Brain microvascular endothelial cell (primary cell): ENCODE measurements at regions not wholly inside any gene's neighbourhood (a gene's known extent, or its start where the extent isn't known, plus 50 kb on each side); places are given as distances from the start of the nearest gene placed in this dataset.

Experiments used
- DNase-seq: peaks from one replicate; pipeline ENCODE4 v3.0.0-alpha.2; 2020
- H3K27ac ChIP-seq: fragments of 250-450 bp; sonication (Bioruptor Pico); 2 replicates; pipeline ENCODE4 v1.5.1; 2020; ENCODE audit warnings: mild to moderate bottlenecking, moderate library complexity
- H3K27me3 ChIP-seq: fragments of 250-450 bp; sonication (Bioruptor Pico); replicated peaks from 2 replicates; pipeline ENCODE4 v1.5.1; 2020; ENCODE audit warnings: mild to moderate bottlenecking
- H3K36me3 ChIP-seq: fragments of 250-450 bp; sonication (Bioruptor Pico); replicated peaks from 2 replicates; pipeline ENCODE4 v1.5.1; 2020; ENCODE audit warnings: mild to moderate bottlenecking
- H3K4me3 ChIP-seq: 2 replicates; pipeline ENCODE4 v1.5.1; 2011; ENCODE audit warnings: low read depth, mild to moderate bottlenecking, control low read depth, low read length, moderate library complexity
- in situ Hi-C: cut with HindIII; loops from 2 replicates; pipeline ENCODE4 v1.10.0; 2017; ENCODE audit warnings: low sequenced_read_pairs, low pct_ligation_motif_present
- TF ChIP-seq, protein P1 (sequence below): IDR thresholded peaks from 2 replicates; pipeline ENCODE4 v1.5.1; 2011; ENCODE audit warnings: low read depth, mild to moderate bottlenecking, moderate library complexity, low read length, control low read depth, inconsistent platforms; ENCODE audit errors: missing control alignments

DNA sequence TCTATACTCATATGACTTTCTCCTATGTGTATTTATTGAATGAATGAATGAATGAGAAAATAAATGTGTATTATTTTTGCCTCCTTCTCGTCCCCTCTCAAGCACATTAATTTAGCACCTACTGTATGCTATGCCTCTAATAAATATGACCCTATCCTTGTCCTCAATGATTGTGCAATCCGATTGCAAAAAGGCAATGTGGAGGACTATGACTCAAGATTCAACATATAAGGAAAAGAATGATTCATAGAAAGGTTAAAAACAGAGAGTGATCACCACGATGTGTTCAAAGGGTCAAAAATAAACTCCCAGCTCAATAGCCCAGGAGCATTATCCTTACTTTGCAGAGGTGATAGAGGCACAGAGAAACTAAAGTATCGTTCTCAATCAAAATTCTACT, 322.8 kb upstream of the SORCS1 start:
- Histone ChIP-seq H3K36me3 (no peaks in the 10 kb centered on the region), H3K27ac (no peak overlapping the region), H3K4me3 (no peak overlapping the region), H3K27me3 (no peaks in the 10 kb centered on the region)
- in situ Hi-C loops: no loop called here
- no peak for DNase-seq
- TF ChIP-seq, protein P1, sequence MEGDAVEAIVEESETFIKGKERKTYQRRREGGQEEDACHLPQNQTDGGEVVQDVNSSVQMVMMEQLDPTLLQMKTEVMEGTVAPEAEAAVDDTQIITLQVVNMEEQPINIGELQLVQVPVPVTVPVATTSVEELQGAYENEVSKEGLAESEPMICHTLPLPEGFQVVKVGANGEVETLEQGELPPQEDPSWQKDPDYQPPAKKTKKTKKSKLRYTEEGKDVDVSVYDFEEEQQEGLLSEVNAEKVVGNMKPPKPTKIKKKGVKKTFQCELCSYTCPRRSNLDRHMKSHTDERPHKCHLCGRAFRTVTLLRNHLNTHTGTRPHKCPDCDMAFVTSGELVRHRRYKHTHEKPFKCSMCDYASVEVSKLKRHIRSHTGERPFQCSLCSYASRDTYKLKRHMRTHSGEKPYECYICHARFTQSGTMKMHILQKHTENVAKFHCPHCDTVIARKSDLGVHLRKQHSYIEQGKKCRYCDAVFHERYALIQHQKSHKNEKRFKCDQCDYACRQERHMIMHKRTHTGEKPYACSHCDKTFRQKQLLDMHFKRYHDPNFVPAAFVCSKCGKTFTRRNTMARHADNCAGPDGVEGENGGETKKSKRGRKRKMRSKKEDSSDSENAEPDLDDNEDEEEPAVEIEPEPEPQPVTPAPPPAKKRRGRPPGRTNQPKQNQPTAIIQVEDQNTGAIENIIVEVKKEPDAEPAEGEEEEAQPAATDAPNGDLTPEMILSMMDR: no peak

DNA sequence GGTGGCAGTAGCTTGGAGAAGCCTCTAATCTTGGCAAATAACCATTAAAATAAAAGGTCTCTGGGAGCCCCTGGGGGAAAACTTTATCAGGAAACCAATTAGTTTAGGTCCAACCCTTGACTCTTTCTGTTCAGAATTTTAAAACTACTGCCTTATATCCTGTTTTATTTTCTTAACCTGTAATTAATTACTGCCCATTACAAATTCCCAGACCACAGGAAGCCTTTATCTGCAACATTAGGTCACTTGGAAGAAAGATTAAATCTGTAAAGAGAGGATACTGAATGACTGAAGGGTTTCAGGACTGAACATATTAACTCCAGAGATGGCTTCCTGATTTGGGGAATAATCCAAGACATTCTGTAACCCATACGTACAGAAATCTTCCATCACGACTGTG, 320.5 kb upstream of the SORCS1 start:
- Histone ChIP-seq H3K4me3 (no peak overlapping the region), H3K27ac (no peak overlapping the region), H3K27me3 (no peaks in the 10 kb centered on the region), H3K36me3 (no peaks in the 10 kb centered on the region)
- TF ChIP-seq, protein P1: no peak
- in situ Hi-C loops: no loop called here
- DNase-seq: no peak

DNA sequence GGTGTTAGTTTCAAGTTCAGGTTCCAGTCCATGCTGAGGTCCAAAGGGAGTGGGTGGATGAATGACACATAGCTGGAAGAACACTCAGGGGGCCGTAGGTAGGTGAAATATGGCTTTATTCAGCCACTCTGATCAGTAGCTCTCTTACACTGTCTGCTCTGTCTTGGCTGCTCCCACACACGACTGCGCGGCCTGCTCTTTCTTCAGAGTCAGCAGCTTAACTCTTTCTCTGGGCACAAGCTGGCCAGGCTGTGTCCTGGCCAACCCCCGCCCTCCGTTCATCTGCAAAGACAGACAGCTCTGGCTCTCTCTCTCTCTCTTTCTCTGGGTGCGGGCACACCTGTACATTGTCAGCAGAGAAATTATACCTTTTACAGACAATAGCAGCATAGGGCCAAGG, 317.4 kb upstream of the SORCS1 start:
- in situ Hi-C loops: no loop called here
- Histone ChIP-seq H3K27ac (no peak overlapping the region), H3K4me3 (no peak overlapping the region), H3K27me3 (no peaks in the 10 kb centered on the region), H3K36me3 (no peaks in the 10 kb centered on the region)
- DNase-seq: no peak
- TF ChIP-seq, protein P1: no peak

DNA sequence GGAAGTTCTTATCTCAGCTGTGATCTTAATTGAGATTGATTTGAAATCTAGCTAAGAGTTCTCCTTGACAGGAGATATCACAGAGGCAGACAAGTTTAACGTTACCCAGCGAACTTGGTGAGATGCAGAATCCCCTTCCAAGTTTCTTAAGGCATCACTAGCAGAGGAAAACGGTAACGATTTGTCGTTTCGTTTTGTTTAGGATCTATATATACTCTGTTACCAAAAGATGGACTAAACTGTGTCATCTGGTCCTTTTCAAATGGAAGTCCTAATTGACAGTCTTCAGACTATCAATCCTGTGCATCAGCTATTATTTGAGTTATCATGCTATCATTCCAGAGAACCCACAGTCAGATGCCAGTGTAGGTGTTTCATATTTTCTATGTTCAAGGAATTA, 316.7 kb upstream of the SORCS1 start:
- no peak for DNase-seq
- no peaks in the 10 kb centered on the region for H3K27me3 ChIP-seq
- in situ Hi-C loops: no loop called here
- H3K36me3 ChIP-seq: no peaks in the 10 kb centered on the region
- no peak overlapping the region for H3K27ac ChIP-seq
- TF ChIP-seq, protein P1: no peak
- H3K4me3 ChIP-seq: no peak overlapping the region

DNA sequence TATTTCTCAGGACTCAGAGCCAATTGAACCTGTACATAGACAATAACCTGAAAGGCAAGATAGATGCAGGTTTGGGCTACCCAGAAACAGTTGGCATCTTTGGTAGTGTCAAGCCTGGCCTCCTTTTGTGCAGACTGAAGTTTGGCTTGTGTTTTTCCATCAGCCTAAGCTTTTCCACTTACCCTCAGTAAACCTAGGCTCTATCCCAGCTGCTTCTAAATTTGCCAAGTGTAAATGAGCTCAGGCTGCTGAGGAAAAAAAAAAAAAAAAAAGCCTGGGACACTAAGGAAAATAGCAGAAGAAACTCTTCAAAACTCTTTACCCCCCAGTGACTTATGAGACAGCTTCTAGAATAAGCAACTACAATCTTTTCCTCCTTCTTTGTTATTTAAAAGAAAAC, 316.3 kb upstream of the SORCS1 start:
- no peaks in the 10 kb centered on the region for H3K27me3 ChIP-seq
- no peak overlapping the region for H3K4me3 ChIP-seq
- no peak for DNase-seq
- no peaks in the 10 kb centered on the region for H3K36me3 ChIP-seq
- in situ Hi-C loops: no loop called here
- no peak overlapping the region for H3K27ac ChIP-seq
- TF ChIP-seq, protein P1: no peak

DNA sequence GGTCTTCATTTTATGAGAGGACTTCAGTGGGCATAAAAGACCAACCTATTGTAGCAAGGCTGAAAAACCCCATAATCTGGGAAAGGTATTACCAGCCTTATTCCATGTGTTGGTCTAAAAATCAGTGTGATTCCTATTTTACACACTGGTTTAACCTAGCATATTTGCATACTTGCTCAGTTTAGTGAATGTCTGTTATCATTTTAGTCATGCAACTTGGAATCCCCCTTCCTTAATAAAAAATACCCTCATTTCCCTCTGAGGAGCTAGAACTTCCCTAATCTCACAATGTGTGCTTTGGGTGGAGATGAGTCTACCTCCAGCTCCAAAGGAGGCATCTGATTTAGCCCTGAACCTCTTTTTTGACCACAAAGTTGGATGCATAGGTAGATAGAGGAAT, 312.8 kb upstream of the SORCS1 start:
- Histone ChIP-seq H3K36me3 (no peaks in the 10 kb centered on the region), H3K27me3 (no peaks in the 10 kb centered on the region), H3K27ac (no peak overlapping the region), H3K4me3 (no peak overlapping the region)
- no peak for DNase-seq
- TF ChIP-seq, protein P1: no peak
- in situ Hi-C loops: no loop called here
